ENCODE measurements at regions not wholly inside any gene's neighbourhood (a gene's known extent, or its start where the extent isn't known, plus 50 kb on each side); places are given as distances from the start of the nearest gene placed in this dataset.

GRCh38 chr12:74229671-74230070 is 308.0 kb upstream of the ATXN7L3B start:
- Histone ChIP-seq H3K9ac (ENCODE audit: low read length) (no peak overlapping the region), H3K18ac (ENCODE audit: low read depth in 1 of 2, low read length in 2 of 2) (no peak overlapping the region), H3K27me3 (ENCODE audit: control insufficient read depth in 1 of 2, insufficient read depth in 1 of 2, low read length in 2 of 2) (no peaks in the 10 kb centered on the region), H3K4me2 (ENCODE audit: low read length, poor library complexity, severe bottlenecking) (no peak overlapping the region), H3K4ac (ENCODE audit: low read depth in 1 of 2, low read length in 2 of 2) (no peak overlapping the region), H3K36me3 (ENCODE audit: control insufficient read depth in 1 of 2, insufficient read depth in 2 of 2, low read depth in 1 of 2, low read length in 2 of 2) (no peaks in the 10 kb centered on the region), H3K9me3 (ENCODE audit: control insufficient read depth, low read length) (peaks cover 5% of the 10 kb centered on the region), H2BK5ac (ENCODE audit: low read depth, low read length, poor library complexity, severe bottlenecking) (no peak overlapping the region), H2BK15ac (ENCODE audit: low read depth, poor library complexity, severe bottlenecking) (no peak overlapping the region), H3K27ac (ENCODE audit: low read length, poor library complexity, severe bottlenecking) (no peak overlapping the region), H3K79me1 (replicated peaks; ENCODE audit: low read length, poor library complexity, severe bottlenecking) (no peaks in the 10 kb centered on the region), H4K91ac (ENCODE audit: low read length) (no peak overlapping the region), H3K14ac (ENCODE audit: low read length in 2 of 2) (no peak overlapping the region), H2AK5ac (ENCODE audit: low read length, severe bottlenecking) (no peak overlapping the region), H2BK12ac (ENCODE audit: low read length in 2 of 2) (no peak overlapping the region), H2BK120ac (ENCODE audit: low read depth, low read length) (no peak overlapping the region), H3K4me3 (ENCODE audit: insufficient read depth in 1 of 2, low read depth in 1 of 2, low read length in 2 of 2) (no peak overlapping the region), H4K8ac (ENCODE audit: low read length) (no peak overlapping the region), H3K23ac (ENCODE audit: low read length in 2 of 2) (no peak overlapping the region), H2AFZ (ENCODE audit: low read depth, low read length) (no peak overlapping the region), H3K4me1 (ENCODE audit: control insufficient read depth, insufficient read depth, low read depth, low read length) (no peaks in the 10 kb centered on the region)
- no peak for DNase-seq

DNA sequence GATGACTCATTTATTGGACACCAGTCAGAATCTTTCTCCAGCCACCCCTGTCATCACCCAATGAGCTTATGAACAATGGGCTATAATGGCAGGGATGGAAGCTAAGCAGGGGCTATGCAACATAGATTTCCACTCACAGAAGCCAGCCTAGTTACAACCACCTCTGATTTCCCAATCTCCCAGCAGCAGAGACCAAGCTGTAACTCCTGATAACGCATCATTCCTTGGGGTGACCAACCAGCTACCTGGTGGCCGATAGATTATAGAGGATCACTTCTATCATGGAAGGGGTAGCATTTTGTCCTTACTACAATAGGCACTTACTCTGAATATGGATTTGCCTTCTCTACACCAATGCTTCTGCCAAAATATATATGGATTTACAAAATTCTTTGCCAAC is 302.3 kb upstream of the ATXN7L3B start:
- Histone ChIP-seq H2BK15ac (ENCODE audit: low read depth, poor library complexity, severe bottlenecking) (no peak overlapping the region), H3K27ac (ENCODE audit: low read length, poor library complexity, severe bottlenecking) (no peak overlapping the region), H3K4ac (ENCODE audit: low read depth in 1 of 2, low read length in 2 of 2) (no peak overlapping the region), H2BK12ac (ENCODE audit: low read length in 2 of 2) (no peak overlapping the region), H3K79me1 (replicated peaks; ENCODE audit: low read length, poor library complexity, severe bottlenecking) (no peaks in the 10 kb centered on the region), H3K4me3 (ENCODE audit: insufficient read depth in 1 of 2, low read depth in 1 of 2, low read length in 2 of 2) (no peak overlapping the region), H3K23ac (ENCODE audit: low read length in 2 of 2) (no peak overlapping the region), H4K8ac (ENCODE audit: low read length) (no peak overlapping the region), H3K4me1 (ENCODE audit: control insufficient read depth, insufficient read depth, low read depth, low read length) (no peaks in the 10 kb centered on the region), H2BK5ac (ENCODE audit: low read depth, low read length, poor library complexity, severe bottlenecking) (no peak overlapping the region), H3K36me3 (ENCODE audit: control insufficient read depth in 1 of 2, insufficient read depth in 2 of 2, low read depth in 1 of 2, low read length in 2 of 2) (no peaks in the 10 kb centered on the region), H3K9ac (ENCODE audit: low read length) (no peak overlapping the region), H3K14ac (ENCODE audit: low read length in 2 of 2) (no peak overlapping the region), H3K4me2 (ENCODE audit: low read length, poor library complexity, severe bottlenecking) (no peak overlapping the region), H2AFZ (ENCODE audit: low read depth, low read length) (no peak overlapping the region), H2BK120ac (ENCODE audit: low read depth, low read length) (no peak overlapping the region), H3K9me3 (ENCODE audit: control insufficient read depth, low read length) (peaks cover 41% of the 10 kb centered on the region), H2AK5ac (ENCODE audit: low read length, severe bottlenecking) (no peak overlapping the region), H4K91ac (ENCODE audit: low read length) (no peak overlapping the region), H3K27me3 (ENCODE audit: control insufficient read depth in 1 of 2, insufficient read depth in 1 of 2, low read length in 2 of 2) (no peaks in the 10 kb centered on the region), H3K18ac (ENCODE audit: low read depth in 1 of 2, low read length in 2 of 2) (no peak overlapping the region)
- WGBS = 95% methylated on average over 2 of the region's 2 CpGs
- DNase-seq = no peak

DNA sequence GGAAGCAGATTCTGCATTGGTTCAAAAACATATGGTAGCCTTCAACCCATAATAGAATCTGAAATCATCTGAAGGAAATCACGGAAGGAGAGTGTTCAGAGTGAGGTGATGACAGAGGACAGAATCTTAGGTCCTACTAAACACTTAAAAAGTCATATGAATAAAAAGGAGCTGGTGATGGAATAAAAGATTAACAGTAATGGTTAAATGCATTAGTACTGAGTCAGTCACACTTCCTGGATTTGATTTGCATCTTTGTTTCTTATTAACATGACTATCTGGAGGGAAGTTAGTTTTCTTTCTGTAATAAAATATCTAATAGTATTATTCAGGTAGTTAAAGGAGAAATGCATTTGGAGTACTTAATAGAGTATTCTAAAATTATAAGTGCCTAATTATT is 296.3 kb upstream of the ATXN7L3B start:
- Histone ChIP-seq H2AFZ (ENCODE audit: low read depth, low read length) (no peak overlapping the region), H3K4ac (ENCODE audit: low read depth in 1 of 2, low read length in 2 of 2) (no peak overlapping the region), H2BK15ac (ENCODE audit: low read depth, poor library complexity, severe bottlenecking) (no peak overlapping the region), H2BK5ac (ENCODE audit: low read depth, low read length, poor library complexity, severe bottlenecking) (no peak overlapping the region), H3K27ac (ENCODE audit: low read length, poor library complexity, severe bottlenecking) (no peak overlapping the region), H3K79me1 (replicated peaks; ENCODE audit: low read length, poor library complexity, severe bottlenecking) (no peaks in the 10 kb centered on the region), H4K8ac (ENCODE audit: low read length) (no peak overlapping the region), H3K18ac (ENCODE audit: low read depth in 1 of 2, low read length in 2 of 2) (no peak overlapping the region), H2BK120ac (ENCODE audit: low read depth, low read length) (no peak overlapping the region), H3K4me1 (ENCODE audit: control insufficient read depth, insufficient read depth, low read depth, low read length) (no peaks in the 10 kb centered on the region), H3K14ac (ENCODE audit: low read length in 2 of 2) (no peak overlapping the region), H2AK5ac (ENCODE audit: low read length, severe bottlenecking) (no peak overlapping the region), H3K9me3 (ENCODE audit: control insufficient read depth, low read length) (peaks cover 42% of the 10 kb centered on the region), H3K4me3 (ENCODE audit: insufficient read depth in 1 of 2, low read depth in 1 of 2, low read length in 2 of 2) (no peak overlapping the region), H4K91ac (ENCODE audit: low read length) (no peak overlapping the region), H2BK12ac (ENCODE audit: low read length in 2 of 2) (no peak overlapping the region), H3K9ac (ENCODE audit: low read length) (no peak overlapping the region), H3K23ac (ENCODE audit: low read length in 2 of 2) (no peak overlapping the region), H3K27me3 (ENCODE audit: control insufficient read depth in 1 of 2, insufficient read depth in 1 of 2, low read length in 2 of 2) (no peaks in the 10 kb centered on the region), H3K36me3 (ENCODE audit: control insufficient read depth in 1 of 2, insufficient read depth in 2 of 2, low read depth in 1 of 2, low read length in 2 of 2) (no peaks in the 10 kb centered on the region), H3K4me2 (ENCODE audit: low read length, poor library complexity, severe bottlenecking) (no peak overlapping the region)
- no peak for DNase-seq
- WGBS = no CpG with 5 or more reads among the region's 1 CpG

DNA sequence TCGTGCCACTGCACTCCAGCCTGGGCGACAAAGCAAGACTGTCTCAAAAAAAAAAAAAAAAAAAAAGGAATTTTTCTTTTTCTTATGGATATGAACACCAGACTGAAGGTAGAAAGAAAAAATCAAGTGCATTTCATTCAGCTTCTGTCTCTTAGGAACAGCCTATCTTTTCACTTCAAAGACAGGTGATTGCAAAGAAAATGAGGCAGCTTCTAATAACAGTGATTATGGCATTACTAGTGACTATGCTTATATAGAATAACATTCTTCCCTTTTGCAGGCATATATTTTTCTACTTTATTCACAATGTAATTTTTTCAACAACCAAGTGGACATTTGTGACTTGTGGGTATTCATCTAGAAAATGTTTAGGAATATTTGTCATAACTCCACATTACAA is 295.5 kb upstream of the ATXN7L3B start:
- H3K9ac ChIP-seq (ENCODE audit: low read length) = no peak overlapping the region
- no peaks in the 10 kb centered on the region for H3K36me3 ChIP-seq (ENCODE audit: control insufficient read depth in 1 of 2, insufficient read depth in 2 of 2, low read depth in 1 of 2, low read length in 2 of 2)
- no peak overlapping the region for H3K18ac ChIP-seq (ENCODE audit: low read depth in 1 of 2, low read length in 2 of 2)
- H2BK12ac ChIP-seq (ENCODE audit: low read length in 2 of 2) = no peak overlapping the region
- no peak overlapping the region for H3K4me3 ChIP-seq (ENCODE audit: insufficient read depth in 1 of 2, low read depth in 1 of 2, low read length in 2 of 2)
- H2AFZ ChIP-seq (ENCODE audit: low read depth, low read length) = no peak overlapping the region
- H3K23ac ChIP-seq (ENCODE audit: low read length in 2 of 2) = no peak overlapping the region
- H3K9me3 ChIP-seq (ENCODE audit: control insufficient read depth, low read length) = peaks cover 39% of the 10 kb centered on the region
- no peaks in the 10 kb centered on the region for H3K79me1 ChIP-seq (replicated peaks; ENCODE audit: low read length, poor library complexity, severe bottlenecking)
- H4K91ac ChIP-seq (ENCODE audit: low read length) = no peak overlapping the region
- no peak for DNase-seq
- no peak overlapping the region for H2BK5ac ChIP-seq (ENCODE audit: low read depth, low read length, poor library complexity, severe bottlenecking)
- no peak overlapping the region for H3K4me2 ChIP-seq (ENCODE audit: low read length, poor library complexity, severe bottlenecking)
- no CpG with 5 or more reads among the region's 2 CpGs for WGBS
- no peak overlapping the region for H4K8ac ChIP-seq (ENCODE audit: low read length)
- no peak overlapping the region for H3K14ac ChIP-seq (ENCODE audit: low read length in 2 of 2)
- no peak overlapping the region for H3K4ac ChIP-seq (ENCODE audit: low read depth in 1 of 2, low read length in 2 of 2)
- no peak overlapping the region for H3K27ac ChIP-seq (ENCODE audit: low read length, poor library complexity, severe bottlenecking)
- no peak overlapping the region for H2AK5ac ChIP-seq (ENCODE audit: low read length, severe bottlenecking)
- H2BK120ac ChIP-seq (ENCODE audit: low read depth, low read length) = no peak overlapping the region
- no peaks in the 10 kb centered on the region for H3K27me3 ChIP-seq (ENCODE audit: control insufficient read depth in 1 of 2, insufficient read depth in 1 of 2, low read length in 2 of 2)
- no peaks in the 10 kb centered on the region for H3K4me1 ChIP-seq (ENCODE audit: control insufficient read depth, insufficient read depth, low read depth, low read length)
- H2BK15ac ChIP-seq (ENCODE audit: low read depth, poor library complexity, severe bottlenecking) = no peak overlapping the region

All from mesenchymal stem cell (in vitro differentiated cells and primary cell).